Activated CD8-positive, alpha-beta T cell treated with anti-CD3 and anti-CD28 coated beads for 36 hours (primary cell): ENCODE measurements at regions not wholly inside any gene's neighbourhood (a gene's known extent, or its start where the extent isn't known, plus 50 kb on each side); places are given as distances from the start of the nearest gene placed in this dataset.

ENCODE experiments used
- ATAC-seq: fragments of 200-7000 bp; cut with Tn5 transposase; one replicate; pipeline ENCODE4 v1.10.0; 2021; ENCODE audit warnings: mild to moderate bottlenecking, moderate library complexity
- CTCF ChIA-PET: fragments of 350-600 bp; sonication (Branson Sonifier 250); formaldehyde crosslinking; loops from one replicate; lab custom pipeline; 2021; ENCODE audit warnings: antibody characterized with exemption; lab: Charles Lee
- POLR2A ChIA-PET: fragments of 350-600 bp; sonication (Branson Sonifier 250); formaldehyde crosslinking; loops from one replicate; lab custom pipeline; 2021; ENCODE audit warnings: antibody characterized with exemption; lab: Charles Lee
- DNase-seq: peaks from one replicate; pipeline ENCODE4 v3.0.0-alpha.2; 2020
- H3K27ac Mint-ChIP-seq: one replicate; pipeline ENCODE4 v1.8.0; 2021; ENCODE audit warnings: mild to moderate bottlenecking, mixed read lengths
- H3K27me3 Mint-ChIP-seq: one replicate; pipeline ENCODE4 v1.8.0; 2021; ENCODE audit warnings: mixed read lengths
- H3K36me3 Mint-ChIP-seq: one replicate; pipeline ENCODE4 v1.8.0; 2021; ENCODE audit warnings: low read depth, mixed read lengths
- H3K4me1 Mint-ChIP-seq: one replicate; pipeline ENCODE4 v1.8.0; 2021; ENCODE audit warnings: low read depth, mixed read lengths
- H3K4me3 Mint-ChIP-seq: one replicate; pipeline ENCODE4 v1.8.0; 2021; ENCODE audit warnings: mild to moderate bottlenecking, moderate library complexity, mixed read lengths
- H3K9me3 Mint-ChIP-seq: one replicate; pipeline ENCODE4 v1.8.0; 2021; ENCODE audit warnings: mixed read lengths
- CTCF ChIP-seq: fragments of 200-600 bp; IDR thresholded peaks from one replicate; pipeline ENCODE4 v1.8.0; 2022; ENCODE audit warnings: antibody characterized with exemption, mild to moderate bottlenecking
- intact Hi-C: fragments of 100-400 bp; cut with micrococcal nuclease; formaldehyde crosslinking; loops from one replicate; pipeline ENCODE4 v1.10.0; 2022

- no peaks in the 10 kb centered on the region for H3K36me3 Mint-ChIP-seq
- intact Hi-C loops, result no loop called here
- POLR2A ChIA-PET, result no interaction called here
- CTCF ChIA-PET, result no interaction called here
- TF ChIP-seq CTCF, result no peak
- no peak overlapping the region for H3K27ac Mint-ChIP-seq
- H3K4me3 Mint-ChIP-seq, result no peak overlapping the region
- H3K27me3 Mint-ChIP-seq, result no peaks in the 10 kb centered on the region
- no peaks in the 10 kb centered on the region for H3K4me1 Mint-ChIP-seq
- H3K9me3 Mint-ChIP-seq, result peaks cover 14% of the 10 kb centered on the region
- ATAC-seq (no peak), DNase-seq (no peak)
Observed at GRCh38 chr4:60611762-60612496, 588.2 kb upstream of the ADGRL3 start.

- no peak for TF ChIP-seq CTCF
- no peaks in the 10 kb centered on the region for H3K4me1 Mint-ChIP-seq
- H3K27me3 Mint-ChIP-seq, result no peaks in the 10 kb centered on the region
- ChIA-PET POLR2A (no interaction called here), CTCF (no interaction called here)
- H3K36me3 Mint-ChIP-seq, result no peaks in the 10 kb centered on the region
- peaks cover 20% of the 10 kb centered on the region for H3K9me3 Mint-ChIP-seq
- intact Hi-C loops, result no loop called here
- ATAC-seq (no peak), DNase-seq (no peak)
- no peak overlapping the region for H3K27ac Mint-ChIP-seq
- no peak overlapping the region for H3K4me3 Mint-ChIP-seq
Observed at GRCh38 chr4:60617731-60618130, 582.4 kb upstream of the ADGRL3 start.

GRCh38 chr4:60619531-60620305 is 580.4 kb upstream of the ADGRL3 start:
- intact Hi-C loops, result no loop called here
- no peaks in the 10 kb centered on the region for H3K27me3 Mint-ChIP-seq
- H3K27ac Mint-ChIP-seq, result no peak overlapping the region
- H3K4me1 Mint-ChIP-seq, result no peaks in the 10 kb centered on the region
- ChIA-PET POLR2A (interaction anchor here (0.6 kb wide), 1 partner anchor 27 kb away, joined by 3 read pairs; no protein-coding TSS in a partner anchor), CTCF (no interaction called here)
- H3K9me3 Mint-ChIP-seq, result peaks cover 20% of the 10 kb centered on the region
- TF ChIP-seq CTCF, result no peak
- no peak for ATAC-seq
- H3K4me3 Mint-ChIP-seq, result no peak overlapping the region
- H3K36me3 Mint-ChIP-seq, result no peaks in the 10 kb centered on the region
- no peak for DNase-seq

- Mint-ChIP-seq H3K27me3 (no peaks in the 10 kb centered on the region), H3K9me3 (peaks cover 31% of the 10 kb centered on the region), H3K27ac (no peak overlapping the region), H3K36me3 (no peaks in the 10 kb centered on the region), H3K4me3 (no peak overlapping the region), H3K4me1 (no peaks in the 10 kb centered on the region)
- no peak for ATAC-seq
- intact Hi-C loops, result no loop called here
- no peak for DNase-seq
- POLR2A ChIA-PET, result no interaction called here
- TF ChIP-seq CTCF, result no peak
- CTCF ChIA-PET, result no interaction called here
Observed at GRCh38 chr4:60637976-60638375, 562.1 kb upstream of the ADGRL3 start.

GRCh38 chr4:60648774-60649173 is 551.4 kb upstream of the ADGRL3 start:
- Mint-ChIP-seq H3K4me1 (no peaks in the 10 kb centered on the region), H3K4me3 (no peak overlapping the region), H3K27ac (no peak overlapping the region), H3K36me3 (no peaks in the 10 kb centered on the region), H3K9me3 (peaks cover 5% of the 10 kb centered on the region), H3K27me3 (no peaks in the 10 kb centered on the region)
- TF ChIP-seq CTCF, result no peak
- ChIA-PET POLR2A (no interaction called here), CTCF (no interaction called here)
- no peak for ATAC-seq
- intact Hi-C loops, result no loop called here
- no peak for DNase-seq
